Right lobe of liver (tissue), 6 donors: ENCODE measurements at regions not wholly inside any gene's neighbourhood (a gene's known extent, or its start where the extent isn't known, plus 50 kb on each side); places are given as distances from the start of the nearest gene placed in this dataset.

Source experiments
- ATAC-seq, 4 donors: fragments of 200-7000 bp; cut with Tn5 transposase; one replicate each; pipeline ENCODE4 v1.9.1; 2020; ENCODE audit warnings: mild to moderate bottlenecking in 4 of 4, moderate library complexity in 4 of 4
- DNase-seq, 3 donors: peaks; one replicate each; pipeline ENCODE4 v3.0.0-alpha.2; 2020
- H3K27ac ChIP-seq, 3 donors: fragments of 200-600 bp; one replicate each; pipeline ENCODE4 v1.8.0; 2022
- H3K27me3 ChIP-seq, 2 donors: fragments of 200-600 bp; one replicate each; pipeline ENCODE4 v1.8.0; 2022
- H3K36me3 ChIP-seq, 4 donors: fragments of 200-600 bp; sonication (generic) in 1 of 4; one replicate each; pipeline versions ENCODE4 v1.5.1 to v1.8.0; 2017 to 2022; ENCODE audit warnings: control low read depth in 1 of 4
- H3K4me1 ChIP-seq, 4 donors: fragments of 200-600 bp; sonication (generic) in 1 of 4; one replicate each; pipeline versions ENCODE4 v1.5.1 to v1.8.0; 2017 to 2022; ENCODE audit warnings: control low read depth in 1 of 4
- H3K4me3 ChIP-seq, 3 donors: fragments of 200-600 bp; one replicate each; pipeline ENCODE4 v1.8.0; 2022
- H3K9me3 ChIP-seq, 4 donors: fragments of 200-600 bp; sonication (generic) in 1 of 4; one replicate each; pipeline versions ENCODE4 v1.5.1 to v1.8.0; 2017 to 2022; ENCODE audit warnings: control low read depth in 1 of 4
- POLR2A ChIP-seq: fragments of 450-650 bp; IDR thresholded peaks from one replicate; pipeline ENCODE4 v1.6.1; 2017; ENCODE audit warnings: antibody characterized with exemption, mild to moderate bottlenecking
- WGBS: methylation state at CpG from one replicate; pipeline ENCODE4 v1.1.6; 2018; ENCODE audit warnings: low coverage, low lambda C conversion rate; ENCODE audit not compliant: insufficient coverage; ENCODE audit errors: missing lambda C conversion rate; 5-methylcytosine and 5-hydroxymethylcytosine counted together
- intact Hi-C, 2 donors: fragments of 100-400 bp; cut with DNase I; formaldehyde crosslinking; loops; one replicate each; pipeline versions ENCODE4 v1.11.2 to v1.14.1; 2022
- TF ChIP-seq, protein P1 (sequence below), 4 donors: fragments of 200-600 bp in 3 of 4; fragments of 450-650 bp in 1 of 4; IDR thresholded peaks; one replicate each; pipeline versions ENCODE4 v1.5.1 to v1.8.0; 2016 to 2022; ENCODE audit warnings: antibody characterized with exemption in 4 of 4, mild to moderate bottlenecking in 2 of 4
- donor health status: DM: no; HTN: yes; CAD: no.
- donor health status: DM: no; HTN: no; CAD: no.
- donor health status: DM: no; HTN: no; CAD: no.
- donor health status: DM: no; HTN: yes; CAD: no.
- donor health status: DM: no; HTN: yes; CAD: no.

DNA sequence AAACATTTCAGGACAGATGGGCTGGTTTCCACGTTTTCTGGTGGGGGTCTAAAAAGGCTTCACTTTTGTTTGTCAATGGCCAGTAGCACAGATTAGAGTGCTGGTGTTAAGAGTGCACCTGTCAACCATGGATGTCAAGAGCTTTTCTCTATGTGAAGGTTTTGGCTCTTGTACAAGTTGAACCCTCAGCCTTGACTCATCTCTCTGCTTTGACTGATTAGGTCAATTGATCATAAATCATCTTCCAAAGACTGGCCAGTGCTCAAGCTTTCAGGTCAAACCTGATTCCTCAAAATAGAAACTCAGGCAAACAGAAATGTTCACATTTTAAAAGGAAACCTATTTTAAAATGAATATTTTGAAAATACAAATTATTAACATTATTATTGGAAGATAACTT lies 59.6 kb upstream of the SP4 start:
- H3K4me1 ChIP-seq: no peaks in the 10 kb centered on the region
- no peak for TF ChIP-seq POLR2A
- TF ChIP-seq, protein P1, sequence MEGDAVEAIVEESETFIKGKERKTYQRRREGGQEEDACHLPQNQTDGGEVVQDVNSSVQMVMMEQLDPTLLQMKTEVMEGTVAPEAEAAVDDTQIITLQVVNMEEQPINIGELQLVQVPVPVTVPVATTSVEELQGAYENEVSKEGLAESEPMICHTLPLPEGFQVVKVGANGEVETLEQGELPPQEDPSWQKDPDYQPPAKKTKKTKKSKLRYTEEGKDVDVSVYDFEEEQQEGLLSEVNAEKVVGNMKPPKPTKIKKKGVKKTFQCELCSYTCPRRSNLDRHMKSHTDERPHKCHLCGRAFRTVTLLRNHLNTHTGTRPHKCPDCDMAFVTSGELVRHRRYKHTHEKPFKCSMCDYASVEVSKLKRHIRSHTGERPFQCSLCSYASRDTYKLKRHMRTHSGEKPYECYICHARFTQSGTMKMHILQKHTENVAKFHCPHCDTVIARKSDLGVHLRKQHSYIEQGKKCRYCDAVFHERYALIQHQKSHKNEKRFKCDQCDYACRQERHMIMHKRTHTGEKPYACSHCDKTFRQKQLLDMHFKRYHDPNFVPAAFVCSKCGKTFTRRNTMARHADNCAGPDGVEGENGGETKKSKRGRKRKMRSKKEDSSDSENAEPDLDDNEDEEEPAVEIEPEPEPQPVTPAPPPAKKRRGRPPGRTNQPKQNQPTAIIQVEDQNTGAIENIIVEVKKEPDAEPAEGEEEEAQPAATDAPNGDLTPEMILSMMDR (IDR thresholded peaks at IDR 0.05): no peak
- intact Hi-C loops: no loop called here
- ATAC-seq (no peak), DNase-seq (no peak)
- no peak overlapping the region for H3K27ac ChIP-seq
- 25% methylated on average over 1 of the region's 1 CpG for WGBS
- no peaks in the 10 kb centered on the region for H3K27me3 ChIP-seq
- H3K9me3 ChIP-seq: no peaks in the 10 kb centered on the region
- no peak overlapping the region for H3K4me3 ChIP-seq
- no peaks in the 10 kb centered on the region for H3K36me3 ChIP-seq

DNA sequence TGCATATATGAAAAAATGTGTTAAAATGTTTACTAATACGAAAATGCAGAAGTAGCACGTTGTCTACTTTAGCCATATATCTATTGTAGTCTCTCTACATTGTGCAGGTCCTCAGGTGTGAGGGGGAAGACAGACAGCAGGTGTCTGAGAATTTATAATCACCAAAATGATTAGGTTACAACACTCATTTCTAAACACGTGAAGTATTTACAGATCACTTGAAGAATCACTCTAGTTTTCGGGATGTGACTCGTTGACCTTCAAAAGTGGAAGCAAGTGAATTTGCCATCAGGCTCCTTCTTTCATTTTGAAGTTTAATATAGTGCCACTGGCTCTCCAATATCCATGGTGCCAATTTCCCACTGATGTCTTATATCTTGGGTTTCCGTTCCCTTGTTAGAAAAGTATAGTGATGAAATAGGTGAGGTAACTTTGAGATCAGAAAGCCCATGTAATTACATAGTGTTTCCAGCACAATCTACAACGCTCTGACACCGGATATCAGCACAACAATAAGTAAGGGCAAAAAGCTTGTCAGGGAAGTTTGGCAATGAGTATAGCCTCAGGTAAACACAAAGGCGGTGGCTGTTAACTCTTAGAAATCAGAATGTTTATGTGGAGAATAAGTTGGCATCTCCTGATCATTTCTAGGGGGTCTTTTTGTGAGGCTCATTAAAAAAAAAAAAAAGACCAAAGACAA lies 57.5 kb upstream of the SP4 start:
- TF ChIP-seq POLR2A: no peak
- TF ChIP-seq, protein P1 (IDR thresholded peaks at IDR 0.05): no peak
- no peaks in the 10 kb centered on the region for H3K36me3 ChIP-seq
- no peaks in the 10 kb centered on the region for H3K27me3 ChIP-seq
- no peak for DNase-seq
- H3K27ac ChIP-seq: no peak overlapping the region
- ATAC-seq: no peak
- H3K9me3 ChIP-seq: no peaks in the 10 kb centered on the region
- WGBS: 59% methylated on average over 9 of the region's 9 CpGs
- intact Hi-C loops: no loop called here
- no peaks in the 10 kb centered on the region for H3K4me1 ChIP-seq
- H3K4me3 ChIP-seq: no peak overlapping the region

- H3K27ac ChIP-seq: no peak overlapping the region
- H3K27me3 ChIP-seq: no peaks in the 10 kb centered on the region
- no peaks in the 10 kb centered on the region for H3K36me3 ChIP-seq
- H3K4me1 ChIP-seq: no peaks in the 10 kb centered on the region
- no peak for DNase-seq
- intact Hi-C loops: no loop called here
- ATAC-seq: no peak
- no peak overlapping the region for H3K4me3 ChIP-seq
- H3K9me3 ChIP-seq: no peaks in the 10 kb centered on the region
- WGBS: 65% methylated on average over 2 of the region's 2 CpGs
- TF ChIP-seq, protein P1 (IDR thresholded peaks at IDR 0.05): no peak
- TF ChIP-seq POLR2A: no peak
Measured at GRCh38 chr7:21371360-21371759, 56.5 kb upstream of the SP4 start.

- Histone ChIP-seq H3K36me3 (no peaks in the 10 kb centered on the region), H3K4me1 (no peaks in the 10 kb centered on the region), H3K4me3 (no peak overlapping the region), H3K9me3 (no peaks in the 10 kb centered on the region), H3K27ac (no peak overlapping the region), H3K27me3 (no peaks in the 10 kb centered on the region)
- intact Hi-C loops: no loop called here
- ATAC-seq (no peak), DNase-seq (no peak)
- WGBS: 76% methylated on average over 7 of the region's 7 CpGs
- TF ChIP-seq POLR2A: no peak
- TF ChIP-seq, protein P1 (IDR thresholded peaks at IDR 0.05): no peak
Measured at GRCh38 chr7:21373031-21373430, 54.9 kb upstream of the SP4 start.

- no peak for ATAC-seq
- Histone ChIP-seq H3K4me3 (no peak overlapping the region), H3K9me3 (no peaks in the 10 kb centered on the region), H3K36me3 (no peaks in the 10 kb centered on the region), H3K27me3 (no peaks in the 10 kb centered on the region), H3K27ac (no peak overlapping the region), H3K4me1 (no peaks in the 10 kb centered on the region)
- TF ChIP-seq, protein P1 (IDR thresholded peaks at IDR 0.05): no peak
- no peak for TF ChIP-seq POLR2A
- intact Hi-C loops: no loop called here
- no peak for DNase-seq
- WGBS: 95% methylated on average over 2 of the region's 2 CpGs
Measured at GRCh38 chr7:21374134-21374533, 53.7 kb upstream of the SP4 start.
